ENCODE measurements at regions not wholly inside any gene's neighbourhood (a gene's known extent, or its start where the extent isn't known, plus 50 kb on each side); places are given as distances from the start of the nearest gene placed in this dataset.

- ChIA-PET POLR2A (no interaction called here), CTCF (interaction anchor here (0.7 to 6.5 kb wide), 19 partner anchors 8 to 431 kb away, joined by 3 to 53 read pairs (median 5); partner anchors contain the start of gene EFNB1)
- no peak for DNase-seq (ENCODE audit: extremely low spot score)
- TF ChIP-seq CTCF (IDR thresholded peaks at IDR 0.05; ENCODE audit: control extremely low read depth, extremely low read depth, low read depth, missing control alignments): no peak
Measured at GRCh38 chrX:69221239-69222102, 56.2 kb upstream of the PJA1 start.

- POLR2A ChIA-PET: no interaction called here
- no peak for DNase-seq (ENCODE audit: extremely low spot score)
- CTCF ChIA-PET: interaction anchor here (1.0 kb wide), 1 partner anchor 486 kb away, joined by 3 read pairs; no protein-coding TSS in a partner anchor
- no peak for TF ChIP-seq CTCF (IDR thresholded peaks at IDR 0.05; ENCODE audit: control extremely low read depth, extremely low read depth, low read depth, missing control alignments)
Measured at GRCh38 chrX:69218407-69218997, 53.2 kb upstream of the PJA1 start.

DNA sequence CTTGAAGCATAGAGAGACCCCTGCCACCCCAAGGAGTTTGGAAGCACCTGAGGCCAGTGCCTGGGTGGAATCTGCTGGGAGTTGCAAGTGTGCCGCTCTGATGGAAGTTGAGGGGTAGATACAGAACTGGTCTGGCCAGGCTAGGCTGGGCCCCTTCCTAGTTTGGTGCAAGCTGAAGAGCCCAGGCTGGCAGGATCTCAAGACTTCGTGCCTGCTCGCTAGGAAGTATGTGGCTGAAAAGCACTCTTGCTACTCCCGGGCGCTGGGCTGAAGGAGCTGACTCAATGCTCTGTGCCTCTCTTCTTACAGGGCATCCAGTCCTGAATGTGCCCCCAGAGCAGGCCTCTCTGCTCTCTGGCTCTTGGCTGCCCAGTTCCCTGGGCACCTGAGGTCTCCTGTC lies 51.7 kb upstream of the PJA1 start:
- no peak for TF ChIP-seq CTCF (IDR thresholded peaks at IDR 0.05; ENCODE audit: control extremely low read depth, extremely low read depth, low read depth, missing control alignments)
- ChIA-PET POLR2A (no interaction called here), CTCF (no interaction called here)
- no peak for DNase-seq (ENCODE audit: extremely low spot score)

- ChIA-PET POLR2A (no interaction called here), CTCF (no interaction called here)
- TF ChIP-seq CTCF (IDR thresholded peaks at IDR 0.05; ENCODE audit: control extremely low read depth, extremely low read depth, low read depth, missing control alignments): no peak
- no peak for DNase-seq (ENCODE audit: extremely low spot score)
Measured at GRCh38 chrX:69216446-69216845, 51.2 kb upstream of the PJA1 start.

- no peak for DNase-seq (ENCODE audit: extremely low spot score)
- TF ChIP-seq CTCF (IDR thresholded peaks at IDR 0.05; ENCODE audit: control extremely low read depth, extremely low read depth, low read depth, missing control alignments): no peak
- ChIA-PET POLR2A (no interaction called here), CTCF (no interaction called here)
Measured at GRCh38 chrX:69215161-69215875, 50.1 kb upstream of the PJA1 start.
